22Rv1 (cell line): ENCODE measurements at regions not wholly inside any gene's neighbourhood (a gene's known extent, or its start where the extent isn't known, plus 50 kb on each side); places are given as distances from the start of the nearest gene placed in this dataset.

Source experiments
- H3K27ac ChIP-seq: fragments of 450-650 bp; 2 replicates; pipeline ENCODE4 v1.5.1; 2017
- ZFX ChIP-seq: fragments of 450-650 bp; IDR thresholded peaks from 2 replicates; pipeline ENCODE4 v1.6.1; 2017; ENCODE audit warnings: antibody characterized with exemption, borderline replicate concordance
- TF ChIP-seq, protein P1 (sequence below): fragments of 450-650 bp; IDR thresholded peaks from 2 replicates; pipeline ENCODE4 v1.5.1; 2017; ENCODE audit warnings: mild to moderate bottlenecking

DNA sequence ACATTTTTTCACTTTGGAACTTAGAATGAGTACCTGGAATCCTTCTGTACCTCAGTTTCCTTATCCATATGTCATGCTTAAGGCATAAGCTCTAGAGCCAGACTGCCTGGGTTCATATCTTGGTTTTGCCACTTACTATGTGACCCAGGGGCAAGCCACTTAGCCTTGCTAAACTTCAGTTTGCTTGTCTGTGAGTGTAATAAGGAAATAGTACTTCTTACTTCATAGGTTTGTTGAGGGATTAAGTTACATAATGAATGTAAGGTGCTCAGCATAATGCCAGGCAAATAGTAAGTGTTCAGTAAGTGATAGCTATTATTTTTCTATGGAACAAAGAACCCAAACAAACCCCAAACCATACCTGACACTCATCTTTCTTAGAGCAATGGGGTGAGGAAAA lies 225.1 kb downstream of the BCAT1 start:
- no peak overlapping the region for H3K27ac ChIP-seq
- TF ChIP-seq, protein P1, sequence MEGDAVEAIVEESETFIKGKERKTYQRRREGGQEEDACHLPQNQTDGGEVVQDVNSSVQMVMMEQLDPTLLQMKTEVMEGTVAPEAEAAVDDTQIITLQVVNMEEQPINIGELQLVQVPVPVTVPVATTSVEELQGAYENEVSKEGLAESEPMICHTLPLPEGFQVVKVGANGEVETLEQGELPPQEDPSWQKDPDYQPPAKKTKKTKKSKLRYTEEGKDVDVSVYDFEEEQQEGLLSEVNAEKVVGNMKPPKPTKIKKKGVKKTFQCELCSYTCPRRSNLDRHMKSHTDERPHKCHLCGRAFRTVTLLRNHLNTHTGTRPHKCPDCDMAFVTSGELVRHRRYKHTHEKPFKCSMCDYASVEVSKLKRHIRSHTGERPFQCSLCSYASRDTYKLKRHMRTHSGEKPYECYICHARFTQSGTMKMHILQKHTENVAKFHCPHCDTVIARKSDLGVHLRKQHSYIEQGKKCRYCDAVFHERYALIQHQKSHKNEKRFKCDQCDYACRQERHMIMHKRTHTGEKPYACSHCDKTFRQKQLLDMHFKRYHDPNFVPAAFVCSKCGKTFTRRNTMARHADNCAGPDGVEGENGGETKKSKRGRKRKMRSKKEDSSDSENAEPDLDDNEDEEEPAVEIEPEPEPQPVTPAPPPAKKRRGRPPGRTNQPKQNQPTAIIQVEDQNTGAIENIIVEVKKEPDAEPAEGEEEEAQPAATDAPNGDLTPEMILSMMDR, result no peak

GRCh38 chr12:24721191-24721590 lies 227.7 kb downstream of the BCAT1 start:
- no peak overlapping the region for H3K27ac ChIP-seq
- TF ChIP-seq, protein P1, result no peak
- TF ChIP-seq ZFX, result no peak

GRCh38 chr12:24719293-24719721 lies 229.6 kb downstream of the BCAT1 start:
- no peak for TF ChIP-seq ZFX
- TF ChIP-seq, protein P1, result no peak
- no peak overlapping the region for H3K27ac ChIP-seq

DNA sequence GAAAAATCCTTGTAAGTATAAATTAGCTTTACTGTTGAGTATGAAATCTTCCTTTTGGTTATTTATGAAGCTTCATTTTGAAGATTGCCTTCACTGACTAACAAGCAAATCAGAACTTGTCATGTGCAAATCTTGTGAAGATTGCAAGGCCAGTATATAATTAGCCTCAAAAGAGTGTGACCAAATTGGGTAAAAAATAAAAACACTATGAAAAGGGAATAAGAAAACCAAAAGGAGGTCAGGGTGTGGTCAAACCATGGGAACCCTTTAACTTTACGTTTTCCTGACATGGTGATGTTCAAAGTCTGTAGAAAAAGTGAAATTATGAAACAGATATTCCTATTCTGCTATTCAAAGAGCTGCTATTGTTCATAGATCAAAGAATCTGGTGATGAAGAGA lies 230.3 kb downstream of the BCAT1 start:
- TF ChIP-seq, protein P1, result no peak
- no peak for TF ChIP-seq ZFX
- no peak overlapping the region for H3K27ac ChIP-seq

DNA sequence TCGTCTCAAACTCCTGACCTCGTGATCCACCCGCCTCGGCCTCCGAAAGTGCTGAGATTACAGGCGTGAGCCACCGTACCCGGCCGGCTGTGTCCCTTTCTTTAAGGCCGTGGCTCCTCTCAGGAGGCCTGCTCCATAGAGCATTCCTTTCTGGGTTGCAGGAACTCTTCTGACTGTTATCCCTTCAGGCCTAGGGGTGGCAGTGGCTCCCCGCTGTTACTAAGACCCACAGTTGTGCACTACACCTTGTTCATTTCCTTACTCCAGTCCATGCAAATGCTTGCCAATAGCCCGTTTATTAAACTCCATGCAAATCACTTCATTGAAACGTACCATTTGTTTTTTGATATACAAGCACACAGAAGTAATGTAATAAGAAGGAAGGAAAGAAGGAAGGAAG lies 234.7 kb downstream of the BCAT1 start:
- TF ChIP-seq, protein P1, result no peak
- H3K27ac ChIP-seq, result no peak overlapping the region

DNA sequence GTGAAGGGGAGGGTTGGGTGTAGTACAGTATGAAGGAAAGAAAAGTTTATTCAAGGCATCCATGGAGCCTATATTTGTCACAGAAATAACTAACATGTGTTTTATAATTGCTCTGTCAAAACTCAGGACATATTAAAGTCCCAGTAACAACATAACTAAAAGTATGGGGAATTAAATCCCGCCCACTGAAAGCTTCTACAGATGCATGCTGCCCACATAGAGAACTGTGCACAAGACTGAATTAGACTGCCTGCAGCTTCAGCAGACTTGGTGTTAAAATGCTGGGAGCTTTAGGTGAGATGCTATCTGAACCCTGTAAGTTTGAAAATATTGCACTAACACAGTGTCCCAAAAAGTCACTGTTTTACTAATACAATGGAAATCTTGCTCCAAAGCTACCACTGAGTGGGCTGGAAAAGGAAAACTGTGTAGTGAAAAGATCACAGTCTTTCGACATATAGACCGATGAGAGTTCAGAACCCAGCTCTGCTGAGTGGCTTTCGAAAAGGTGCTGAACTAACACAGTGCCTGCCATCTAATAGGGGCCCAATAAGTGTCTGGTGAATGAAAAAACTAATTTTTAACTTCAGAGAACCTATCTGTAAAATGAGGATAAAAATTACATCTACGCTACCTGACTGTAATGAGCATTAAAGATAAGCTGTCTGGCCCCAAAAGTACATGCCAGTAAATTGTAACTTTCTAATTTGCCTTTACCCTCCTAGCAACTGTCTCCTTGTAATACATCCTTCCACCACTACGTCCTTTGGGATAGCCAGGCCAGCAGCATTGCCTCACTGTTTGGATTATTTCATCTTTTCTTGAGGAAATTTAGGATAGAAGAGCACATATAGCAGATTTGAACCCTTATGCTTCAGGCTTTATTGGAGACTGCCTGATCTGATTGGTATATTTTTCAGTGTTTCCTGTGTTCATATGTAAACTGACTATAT lies 237.6 kb downstream of the BCAT1 start:
- no peak overlapping the region for H3K27ac ChIP-seq
- no peak for TF ChIP-seq ZFX
- TF ChIP-seq, protein P1, result no peak

GRCh38 chr12:24709216-24709615 lies 239.7 kb downstream of the BCAT1 start:
- no peak for TF ChIP-seq ZFX
- TF ChIP-seq, protein P1, result no peak
- H3K27ac ChIP-seq, result no peak overlapping the region
